SJSA1 (cell line): ENCODE measurements at regions not wholly inside any gene's neighbourhood (a gene's known extent, or its start where the extent isn't known, plus 50 kb on each side); places are given as distances from the start of the nearest gene placed in this dataset.
"Not testable (repeated sequence)": the region's sequence is repeated elsewhere in the genome, so short reads cannot be mapped to it uniquely, and the experiment has no call there.

Experiments used
- DNase-seq, 2 experiments: peaks; one replicate each; pipeline ENCODE4 v3.0.0-alpha.2; 2015 to 2020; ENCODE audit warnings: low spot score in 2 of 2, low read depth in 1 of 2
- H3K27ac ChIP-seq: fragments of 250-450 bp; sonication (Bioruptor Pico); 2 replicates; pipeline ENCODE4 v1.5.1; 2020; ENCODE audit warnings: mild to moderate bottlenecking, moderate library complexity
- H3K27me3 ChIP-seq: fragments of 250-450 bp; sonication (Bioruptor Pico); replicated peaks from 2 replicates; pipeline ENCODE4 v1.5.1; 2020; ENCODE audit warnings: mild to moderate bottlenecking, moderate library complexity
- H3K36me3 ChIP-seq: fragments of 250-450 bp; sonication (Bioruptor Pico); 2 replicates; pipeline ENCODE4 v1.5.1; 2020; ENCODE audit warnings: mild to moderate bottlenecking
- H3K4me1 ChIP-seq: fragments of 250-450 bp; sonication (Bioruptor Pico); replicated peaks from 2 replicates; pipeline ENCODE4 v1.6.1; 2021; ENCODE audit warnings: mild to moderate bottlenecking
- H3K4me3 ChIP-seq: fragments of 250-450 bp; sonication (Bioruptor Pico); 2 replicates; pipeline ENCODE4 v1.5.1; 2020; ENCODE audit warnings: mild to moderate bottlenecking
- H3K9me3 ChIP-seq: fragments of 250-450 bp; sonication (Bioruptor Pico); replicated peaks from 2 replicates; pipeline ENCODE4 v1.5.1; 2020; ENCODE audit warnings: mild to moderate bottlenecking

DNA sequence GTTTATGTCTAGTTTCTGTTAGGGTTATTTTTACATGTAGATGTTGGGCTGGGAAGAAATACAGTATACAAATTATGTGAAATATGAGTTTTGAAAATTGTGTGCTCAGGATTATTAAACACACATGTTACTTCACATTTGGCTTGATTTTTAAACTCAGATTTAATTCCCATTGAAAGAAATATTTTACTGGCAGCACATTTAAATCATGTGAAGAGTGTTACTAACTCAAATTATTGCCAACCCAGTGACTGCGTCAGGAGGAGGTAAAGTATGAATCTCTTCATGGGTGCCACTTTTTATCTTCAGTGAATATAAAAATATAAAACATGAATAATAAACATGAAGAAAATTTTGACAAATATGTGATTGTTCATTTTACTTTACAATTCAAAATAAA lies 457.5 kb upstream of the CCDC179 start:
- H3K27ac ChIP-seq, result no peak overlapping the region
- peaks cover 7% of the 10 kb centered on the region; the same call in 1 of the 2 replicates for H3K4me1 ChIP-seq
- H3K36me3 ChIP-seq, result no peaks in the 10 kb centered on the region
- no peaks in the 10 kb centered on the region for H3K27me3 ChIP-seq
- H3K9me3 ChIP-seq, result no peaks in the 10 kb centered on the region
- no peak overlapping the region for H3K4me3 ChIP-seq
- no peak for DNase-seq

DNA sequence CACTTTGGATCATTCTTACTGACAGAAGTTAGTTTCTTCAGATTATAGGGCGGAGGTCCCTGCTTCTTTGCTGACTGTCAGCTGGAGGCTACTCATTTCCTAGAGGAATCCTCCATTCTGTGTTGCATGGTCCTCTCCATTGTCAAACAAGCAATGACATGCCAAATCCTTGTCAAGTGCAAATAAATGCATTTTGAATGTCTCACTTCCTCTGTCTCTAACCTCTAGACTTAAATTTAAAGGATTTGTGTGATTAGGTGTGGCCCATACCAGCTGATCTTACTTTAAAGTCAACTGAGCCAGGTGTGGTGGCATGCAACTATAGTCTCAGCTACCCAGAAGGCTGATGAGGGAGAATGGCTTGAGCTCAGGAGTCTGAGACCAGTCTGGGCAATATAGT lies 458.4 kb upstream of the CCDC179 start:
- DNase-seq, result no peak
- no peaks in the 10 kb centered on the region for H3K4me1 ChIP-seq
- H3K27me3 ChIP-seq, result no peaks in the 10 kb centered on the region
- no peak overlapping the region for H3K27ac ChIP-seq
- no peaks in the 10 kb centered on the region for H3K36me3 ChIP-seq
- no peaks in the 10 kb centered on the region for H3K9me3 ChIP-seq
- no peak overlapping the region for H3K4me3 ChIP-seq

DNA sequence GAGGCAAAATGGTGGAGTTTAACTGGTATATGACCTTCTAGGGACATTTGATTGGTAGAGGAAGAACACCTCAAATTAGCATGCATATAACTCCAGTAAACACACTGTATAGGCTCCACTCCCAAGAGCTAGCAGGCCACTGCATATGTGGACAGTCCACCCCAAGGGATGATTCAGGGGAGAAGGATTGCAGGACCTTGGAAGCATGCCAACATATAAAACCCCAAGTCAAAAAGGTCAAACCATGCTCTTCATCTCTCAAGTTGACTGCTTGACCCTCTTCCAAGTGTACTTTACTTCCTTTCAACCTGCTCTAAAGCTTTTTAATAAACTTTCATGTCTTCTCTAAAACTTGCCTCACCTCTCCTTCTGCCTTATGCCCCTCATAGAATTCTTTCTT lies 459.9 kb upstream of the CCDC179 start:
- Histone ChIP-seq H3K36me3 (no peaks in the 10 kb centered on the region), H3K27ac (no peak overlapping the region), H3K27me3 (no peaks in the 10 kb centered on the region), H3K4me1 (no peaks in the 10 kb centered on the region), H3K9me3 (no peaks in the 10 kb centered on the region), H3K4me3 (no peak overlapping the region)
- DNase-seq, result no peak

DNA sequence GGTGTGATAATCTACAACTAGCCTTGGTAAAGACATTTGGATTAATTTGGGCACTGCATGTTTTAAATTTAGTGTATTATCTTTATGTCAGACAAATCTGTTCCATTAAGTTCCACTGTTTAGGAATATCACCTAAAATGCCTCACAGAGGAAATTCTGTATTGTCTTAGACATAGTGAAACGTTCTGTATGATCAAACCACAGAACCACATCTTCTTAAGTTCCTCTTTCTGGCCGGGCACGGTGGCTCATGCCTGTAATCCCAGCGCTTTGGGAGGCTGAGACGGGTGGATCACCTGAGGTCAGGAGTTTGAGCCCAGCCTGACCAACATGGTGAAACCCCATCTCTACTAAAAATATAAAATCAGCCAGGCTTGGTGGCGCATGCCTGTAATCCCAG lies 475.3 kb upstream of the CCDC179 start:
- H3K4me3 ChIP-seq, H3K36me3 ChIP-seq, H3K27ac ChIP-seq, H3K4me1 ChIP-seq, DNase-seq, H3K27me3 ChIP-seq, H3K9me3 ChIP-seq: not testable (repeated sequence)

DNA sequence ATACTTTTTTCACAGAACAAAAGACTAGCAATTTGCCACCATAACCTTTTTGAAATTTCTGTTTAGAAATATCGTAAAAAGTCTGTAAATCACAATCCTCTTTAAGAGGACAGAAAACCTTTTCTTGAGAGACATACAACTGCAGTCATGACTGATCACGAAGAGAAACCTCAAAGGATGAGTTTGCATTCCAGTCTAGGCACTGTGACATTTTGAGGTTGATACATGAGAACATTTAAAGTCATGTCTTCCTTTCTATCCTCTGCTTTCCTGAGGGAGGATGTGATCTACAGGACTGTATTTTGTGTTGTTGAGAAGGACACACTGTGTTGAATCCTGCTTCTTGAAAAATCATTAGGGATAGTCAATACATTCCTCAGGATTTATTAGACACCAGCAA lies 476.7 kb upstream of the CCDC179 start:
- no peak for DNase-seq
- Histone ChIP-seq H3K4me1 (no peaks in the 10 kb centered on the region), H3K4me3 (no peak overlapping the region), H3K36me3 (no peaks in the 10 kb centered on the region), H3K27me3 (no peaks in the 10 kb centered on the region), H3K9me3 (no peaks in the 10 kb centered on the region), H3K27ac (no peak overlapping the region)

DNA sequence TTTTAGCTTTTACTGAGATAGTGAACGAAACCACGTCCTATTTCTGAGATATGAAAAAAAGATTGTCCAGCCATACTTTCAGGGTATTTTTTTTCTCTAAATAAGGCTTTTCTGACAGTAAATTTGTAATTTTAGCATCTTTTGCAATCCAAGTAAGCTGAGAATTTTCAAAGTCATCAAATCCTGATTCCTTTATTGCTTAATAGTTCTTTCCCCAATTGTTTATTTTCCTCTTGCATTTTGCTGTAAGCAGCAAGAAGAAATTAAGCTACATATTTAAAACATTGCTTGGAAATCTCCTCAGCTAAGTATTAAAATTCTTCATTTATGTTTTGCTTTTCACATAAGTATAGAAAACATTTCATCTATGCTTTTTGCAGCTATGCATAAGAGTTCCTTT lies 493.3 kb upstream of the CCDC179 start:
- Histone ChIP-seq H3K4me3 (no peak overlapping the region), H3K27me3 (no peaks in the 10 kb centered on the region), H3K27ac (no peak overlapping the region), H3K9me3 (no peaks in the 10 kb centered on the region), H3K4me1 (no peaks in the 10 kb centered on the region), H3K36me3 (no peaks in the 10 kb centered on the region)
- DNase-seq, result no peak

DNA sequence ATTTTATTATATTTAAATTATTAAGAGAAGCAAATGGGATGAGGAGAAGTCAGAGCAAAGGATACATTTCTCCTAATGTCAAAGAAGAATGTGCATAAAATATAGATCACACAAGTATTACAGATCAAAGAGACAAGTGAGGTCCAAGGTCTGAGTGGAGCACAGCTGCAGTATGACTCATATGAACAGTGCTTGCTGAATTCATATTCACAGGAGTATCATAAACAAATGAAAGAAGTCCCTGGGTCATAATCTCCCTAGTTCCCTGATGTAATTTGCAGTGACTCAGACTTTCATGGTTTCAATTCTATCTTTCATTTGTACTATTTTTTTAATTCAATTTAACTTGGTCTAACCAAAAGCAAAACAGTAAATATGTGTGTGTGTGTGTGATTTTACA lies 499.0 kb upstream of the CCDC179 start:
- Histone ChIP-seq H3K4me1 (no peaks in the 10 kb centered on the region), H3K9me3 (no peaks in the 10 kb centered on the region), H3K4me3 (no peak overlapping the region), H3K27me3 (no peaks in the 10 kb centered on the region), H3K27ac (no peak overlapping the region), H3K36me3 (no peaks in the 10 kb centered on the region)
- DNase-seq, result peak in 1 of 2 experiments; percentile 24

DNA sequence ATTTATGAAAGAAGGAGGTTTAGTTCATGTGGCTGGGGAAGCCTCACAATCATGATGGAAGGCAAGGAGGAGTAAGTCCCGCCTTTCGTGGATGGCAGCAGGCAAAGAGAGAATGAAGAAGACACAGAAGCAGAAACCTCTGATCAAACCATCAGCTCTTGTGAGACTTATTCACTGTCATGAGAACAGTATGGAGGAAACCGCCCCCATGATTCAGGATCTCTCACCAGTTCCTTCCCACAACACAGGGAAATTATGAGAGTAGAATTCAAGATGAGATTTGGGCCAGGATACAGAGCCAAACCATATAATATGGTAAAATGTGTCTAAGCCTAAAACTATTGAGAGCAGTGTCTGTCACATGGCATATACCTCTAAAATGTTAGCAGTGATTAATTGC lies 503.8 kb upstream of the CCDC179 start:
- no peaks in the 10 kb centered on the region for H3K27me3 ChIP-seq
- DNase-seq, result no peak
- H3K27ac ChIP-seq, result no peak overlapping the region
- no peaks in the 10 kb centered on the region for H3K4me1 ChIP-seq
- no peaks in the 10 kb centered on the region for H3K36me3 ChIP-seq
- H3K4me3 ChIP-seq, result no peak overlapping the region
- H3K9me3 ChIP-seq, result no peaks in the 10 kb centered on the region

DNA sequence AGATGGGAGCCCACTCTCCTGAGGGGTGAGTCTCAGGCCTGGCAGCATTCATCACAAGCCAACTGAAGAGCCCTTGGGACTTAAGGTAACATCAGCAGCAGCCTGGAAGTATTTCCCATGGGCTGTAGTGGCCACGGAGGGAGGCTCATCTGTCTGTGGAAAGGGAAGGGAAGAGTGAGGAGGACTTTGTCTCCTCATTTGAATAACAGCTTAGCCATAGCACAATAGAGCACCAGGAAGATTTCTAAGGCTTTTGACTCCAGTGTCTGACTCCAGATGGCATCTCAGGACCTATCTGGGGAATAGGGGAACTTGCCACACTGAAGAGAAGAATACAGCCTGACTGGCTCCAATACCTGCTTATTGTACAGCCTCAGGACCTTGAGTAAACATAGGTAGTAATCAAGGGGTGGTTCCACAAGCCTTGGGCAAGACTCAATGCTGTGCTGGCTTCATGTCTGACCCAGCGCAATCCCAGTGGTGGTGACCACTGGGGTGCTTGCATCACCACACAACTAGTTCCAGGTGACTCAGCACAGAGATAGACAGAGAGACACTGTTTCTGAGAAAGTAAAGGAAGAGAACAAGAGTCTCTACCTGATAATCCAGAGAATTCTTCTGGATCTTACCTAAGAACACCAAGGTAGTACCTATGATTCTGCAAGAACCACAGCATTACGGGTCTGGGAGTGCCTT lies 510.5 kb upstream of the CCDC179 start:
- Histone ChIP-seq H3K27me3 (no peaks in the 10 kb centered on the region), H3K27ac (no peak overlapping the region), H3K4me3 (no peak overlapping the region), H3K36me3 (no peaks in the 10 kb centered on the region), H3K9me3 (no peaks in the 10 kb centered on the region), H3K4me1 (no peaks in the 10 kb centered on the region)
- no peak for DNase-seq

DNA sequence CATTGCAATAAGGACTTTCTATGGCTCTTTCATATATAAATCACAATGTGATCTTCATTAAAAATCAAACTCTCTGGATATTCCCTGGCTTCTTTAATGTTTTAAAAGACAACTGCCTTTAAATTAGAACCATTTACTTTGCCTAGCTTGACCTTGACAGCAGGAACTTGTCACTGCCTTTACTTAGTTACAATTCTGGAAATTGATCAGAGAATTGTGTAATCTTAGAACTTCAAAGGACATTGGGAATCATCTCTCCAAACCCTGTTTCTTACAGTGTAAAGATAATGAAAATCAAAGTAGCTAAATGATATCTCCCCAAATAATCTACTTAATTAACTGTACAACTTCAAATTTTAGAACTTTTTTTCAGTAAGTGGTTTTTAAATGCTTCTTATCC lies 517.6 kb upstream of the CCDC179 start:
- Histone ChIP-seq H3K9me3 (no peaks in the 10 kb centered on the region), H3K4me3 (no peak overlapping the region), H3K27ac (no peak overlapping the region), H3K4me1 (no peaks in the 10 kb centered on the region), H3K36me3 (no peaks in the 10 kb centered on the region), H3K27me3 (no peaks in the 10 kb centered on the region)
- DNase-seq, result no peak

DNA sequence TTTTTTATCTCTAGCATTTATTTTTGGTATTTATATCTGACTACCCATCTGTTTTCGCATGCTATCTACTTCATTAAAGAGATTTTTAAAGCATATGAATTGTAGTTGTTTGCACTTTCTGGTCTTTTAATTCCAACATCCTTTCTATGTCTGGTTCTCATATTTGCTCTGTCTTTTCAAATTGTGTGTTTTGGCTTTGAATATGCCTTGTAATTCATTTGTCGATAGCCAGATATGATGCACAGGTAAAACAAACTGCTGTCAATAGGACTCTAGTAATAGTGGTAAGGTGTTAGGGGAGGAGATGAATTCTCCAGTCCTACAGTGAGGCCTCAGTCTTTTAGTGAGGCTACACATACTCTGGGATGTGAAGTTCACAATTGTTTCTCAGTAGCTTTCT lies 530.8 kb upstream of the CCDC179 start:
- no peak for DNase-seq
- Histone ChIP-seq H3K9me3 (no peaks in the 10 kb centered on the region), H3K4me1 (no peaks in the 10 kb centered on the region), H3K36me3 (no peaks in the 10 kb centered on the region), H3K27ac (no peak overlapping the region), H3K4me3 (no peak overlapping the region), H3K27me3 (no peaks in the 10 kb centered on the region)

DNA sequence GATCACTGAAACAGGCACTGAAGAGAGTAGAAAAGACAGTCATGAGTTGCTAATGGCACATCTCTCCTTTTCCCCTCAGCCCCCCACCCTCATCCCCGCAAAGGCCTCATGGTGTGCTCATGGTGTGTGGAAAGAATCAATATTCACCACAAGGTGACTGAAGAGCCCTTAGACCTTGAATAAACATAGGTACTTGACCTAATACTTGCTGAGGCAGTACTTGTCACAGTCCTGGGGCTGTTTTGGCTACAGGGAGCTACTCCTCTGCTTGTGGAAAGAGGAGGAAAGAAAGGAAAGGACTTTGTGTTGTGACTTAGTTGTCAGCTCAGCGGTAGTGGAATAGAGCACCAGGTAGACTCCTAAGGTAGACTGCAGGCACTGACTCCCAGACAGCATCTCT lies 537.8 kb upstream of the CCDC179 start:
- H3K4me1 ChIP-seq, result no peaks in the 10 kb centered on the region
- DNase-seq, result no peak

DNA sequence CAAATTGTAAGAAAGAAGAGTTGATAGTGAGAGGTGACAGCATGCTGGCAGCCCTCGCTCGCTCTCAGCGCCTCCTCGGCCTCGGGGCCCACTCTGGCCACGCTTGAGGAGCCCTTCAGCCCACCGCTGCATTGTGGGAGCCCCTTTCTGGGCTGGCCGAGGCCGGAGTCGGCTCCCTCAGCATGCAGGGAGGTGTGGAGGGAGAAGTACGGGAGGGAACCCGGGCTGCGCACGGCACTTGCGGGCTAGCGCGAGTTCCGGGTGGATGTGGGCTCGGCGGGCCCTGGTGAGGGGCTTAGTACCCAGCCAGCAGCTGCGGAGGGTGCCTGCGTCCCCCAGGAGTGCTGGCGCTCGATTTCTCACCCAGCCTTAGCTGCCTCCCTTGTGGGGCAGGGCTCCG lies 539.7 kb upstream of the CCDC179 start:
- H3K4me3 ChIP-seq, result no peak overlapping the region

More for the DNA sequence above, 537.8 kb upstream of the CCDC179 start:
- H3K4me3 ChIP-seq, result no peak overlapping the region
- no peaks in the 10 kb centered on the region for H3K9me3 ChIP-seq
- H3K27me3 ChIP-seq, result no peaks in the 10 kb centered on the region
- H3K36me3 ChIP-seq, result no peaks in the 10 kb centered on the region
- no peak overlapping the region for H3K27ac ChIP-seq

DNA sequence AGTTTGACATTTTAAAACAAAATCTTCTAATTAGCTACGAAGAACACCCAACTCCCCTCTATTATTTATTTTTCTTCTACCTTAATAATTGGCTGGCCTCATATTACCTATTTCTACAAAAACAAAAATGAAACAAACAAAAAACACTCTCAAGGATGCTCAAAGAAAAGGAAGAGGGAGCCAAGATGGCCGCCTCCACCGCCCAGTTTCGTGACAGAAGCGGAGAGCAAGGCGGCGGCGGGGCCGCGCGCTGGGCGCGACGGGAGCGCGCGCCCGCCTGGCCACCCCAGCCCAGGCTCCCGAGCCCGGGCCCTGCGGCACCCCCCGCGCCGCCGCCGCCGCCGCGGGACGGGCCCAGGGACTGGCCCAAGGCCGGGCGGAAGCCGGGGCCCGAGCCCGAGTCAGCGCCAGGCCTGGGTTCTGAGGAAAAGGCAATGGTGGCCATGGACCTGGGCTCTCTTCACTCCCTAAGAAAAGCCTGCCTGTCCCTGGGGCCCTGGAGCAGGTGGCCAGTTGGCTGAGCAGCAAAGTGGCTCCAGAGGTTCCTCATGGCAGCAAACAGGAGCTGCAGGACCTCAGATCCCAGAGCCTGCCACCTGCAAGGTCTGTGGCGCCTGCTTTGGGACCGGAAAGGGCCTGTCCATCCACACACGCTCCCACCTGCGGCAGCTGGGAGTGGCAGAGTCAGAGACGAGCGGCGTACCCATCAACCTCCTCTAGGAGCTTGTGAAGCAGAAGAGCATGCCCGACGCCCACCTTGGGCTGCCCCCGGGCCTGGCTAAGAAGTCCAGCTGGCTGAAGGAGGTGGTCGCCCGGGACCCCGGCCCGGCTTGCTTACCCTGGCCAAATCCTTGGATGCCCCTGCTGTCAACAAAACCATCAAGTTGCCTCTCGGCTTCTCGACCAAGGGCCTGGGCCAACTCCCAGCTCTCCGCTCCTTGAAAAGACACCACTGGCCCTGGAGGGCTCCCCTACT lies 543.2 kb upstream of the CCDC179 start:
- Histone ChIP-seq H3K27ac (no peak overlapping the region), H3K36me3 (no peaks in the 10 kb centered on the region), H3K9me3 (no peaks in the 10 kb centered on the region), H3K27me3 (no peaks in the 10 kb centered on the region), H3K4me1 (no peaks in the 10 kb centered on the region), H3K4me3 (no peak overlapping the region)
- DNase-seq, result no peak

More for the DNA sequence above, 539.7 kb upstream of the CCDC179 start:
- H3K27me3 ChIP-seq, result no peaks in the 10 kb centered on the region
- no peaks in the 10 kb centered on the region for H3K4me1 ChIP-seq
- no peak overlapping the region for H3K27ac ChIP-seq
- no peak for DNase-seq
- no peaks in the 10 kb centered on the region for H3K36me3 ChIP-seq
- no peaks in the 10 kb centered on the region for H3K9me3 ChIP-seq
